CD8-positive, alpha-beta memory T cell (primary cell): ENCODE measurements at regions not wholly inside any gene's neighbourhood (a gene's known extent, or its start where the extent isn't known, plus 50 kb on each side); places are given as distances from the start of the nearest gene placed in this dataset.
"Not testable (repeated sequence)": the region's sequence is repeated elsewhere in the genome, so short reads cannot be mapped to it uniquely, and the experiment has no call there.

Source experiments
- CTCF ChIA-PET: fragments of 350-600 bp; sonication (Branson Sonifier 250); formaldehyde crosslinking; loops from one replicate; lab custom pipeline; 2021; ENCODE audit warnings: antibody characterized with exemption; lab: Charles Lee
- POLR2A ChIA-PET: fragments of 350-600 bp; sonication (Branson Sonifier 250); formaldehyde crosslinking; loops from one replicate; lab custom pipeline; 2021; ENCODE audit warnings: antibody characterized with exemption; lab: Charles Lee
- DNase-seq, 5 donors: peaks; one replicate each; pipeline versions ENCODE4 v3.0.0 to v3.0.0-alpha.2; 2020 to 2022; ENCODE audit warnings: mixed read lengths in 1 of 5
- H3K27ac ChIP-seq: one replicate; pipeline ENCODE4 v1.7.0; 2013; ENCODE audit warnings: low read depth, mild to moderate bottlenecking, low read length, moderate library complexity
- H3K27me3 ChIP-seq: 2 replicates; pipeline ENCODE4 v1.7.0; 2013; ENCODE audit warnings: low read length, mild to moderate bottlenecking; ENCODE audit not compliant: insufficient read depth, poor library complexity, severe bottlenecking
- H3K36me3 ChIP-seq: 2 replicates; pipeline ENCODE4 v1.7.0; 2013; ENCODE audit warnings: mild to moderate bottlenecking, low read length, moderate library complexity; ENCODE audit not compliant: insufficient read depth
- H3K4me1 ChIP-seq: 2 replicates; pipeline ENCODE4 v1.7.0; 2013; ENCODE audit warnings: mild to moderate bottlenecking, low read length, moderate library complexity; ENCODE audit not compliant: insufficient read depth
- H3K4me3 ChIP-seq: 2 replicates; pipeline ENCODE4 v1.7.0; 2013; ENCODE audit warnings: mild to moderate bottlenecking, low read length
- H3K9me3 ChIP-seq: 2 replicates; pipeline ENCODE4 v1.7.0; 2013; ENCODE audit warnings: mild to moderate bottlenecking, low read length
- H3K27ac Mint-ChIP-seq, 8 donors: one replicate each; pipeline ENCODE4 v1.8.0; 2020 to 2021; ENCODE audit warnings: mixed read lengths in 8 of 8, mild to moderate bottlenecking in 6 of 8, inconsistent platforms in 3 of 8, moderate library complexity in 3 of 8
- H3K27me3 Mint-ChIP-seq, 2 donors: one replicate each; pipeline ENCODE4 v1.8.0; 2020 to 2021; ENCODE audit warnings: mixed read lengths in 2 of 2, mild to moderate bottlenecking in 1 of 2, moderate library complexity in 1 of 2
- H3K36me3 Mint-ChIP-seq, 3 donors: one replicate each; pipeline ENCODE4 v1.8.0; 2020 to 2021; ENCODE audit warnings: mixed read lengths in 3 of 3, inconsistent platforms in 1 of 3, mild to moderate bottlenecking in 1 of 3
- H3K4me1 Mint-ChIP-seq, 3 donors: one replicate each; pipeline ENCODE4 v1.8.0; 2020 to 2021; ENCODE audit warnings: mixed read lengths in 3 of 3, inconsistent platforms in 1 of 3, mild to moderate bottlenecking in 1 of 3
- H3K4me3 Mint-ChIP-seq, 7 donors: one replicate each; pipeline ENCODE4 v1.8.0; 2020 to 2021; ENCODE audit warnings: mixed read lengths in 7 of 7, mild to moderate bottlenecking in 6 of 7, moderate library complexity in 4 of 7, inconsistent platforms in 2 of 7
- H3K9me3 Mint-ChIP-seq, 5 donors: one replicate each; pipeline ENCODE4 v1.8.0; 2020 to 2022; ENCODE audit warnings: mixed read lengths in 5 of 5, mild to moderate bottlenecking in 3 of 5, moderate library complexity in 2 of 5, inconsistent platforms in 1 of 5

- Histone ChIP-seq H3K36me3 (no peaks in the 10 kb centered on the region), H3K27me3 (no peaks in the 10 kb centered on the region), H3K9me3 (no peaks in the 10 kb centered on the region), H3K4me1 (no peaks in the 10 kb centered on the region), H3K27ac (no peak overlapping the region), H3K4me3 (no peak overlapping the region)
- H3K4me1 Mint-ChIP-seq, result no peaks in the 10 kb centered on the region
- no peaks in the 10 kb centered on the region for H3K36me3 Mint-ChIP-seq
- peaks cover 0 to 1% (median 0%) of the 10 kb centered on the region in 5 donors for H3K9me3 Mint-ChIP-seq
- ChIA-PET POLR2A (no interaction called here), CTCF (no interaction called here)
- H3K4me3 Mint-ChIP-seq, result no peak overlapping the region
- no peak for DNase-seq
- H3K27ac Mint-ChIP-seq, result no peak overlapping the region
- peaks cover 11 to 31% of the 10 kb centered on the region in 2 donors for H3K27me3 Mint-ChIP-seq
Measured at GRCh38 chr10:15426558-15426957, 55.5 kb upstream of the FAM171A1 start.

- Mint-ChIP-seq H3K4me3 (no peak overlapping the region), H3K27ac (no peak overlapping the region), H3K4me1 (no peaks in the 10 kb centered on the region), H3K36me3 (no peaks in the 10 kb centered on the region), H3K9me3 (peaks cover 0 to 1% (median 0%) of the 10 kb centered on the region in 5 donors), H3K27me3 (peaks cover 6 to 31% of the 10 kb centered on the region in 2 donors)
- Histone ChIP-seq H3K27ac (no peak overlapping the region), H3K27me3 (no peaks in the 10 kb centered on the region), H3K4me1 (no peaks in the 10 kb centered on the region), H3K36me3 (no peaks in the 10 kb centered on the region), H3K9me3 (no peaks in the 10 kb centered on the region), H3K4me3 (no peak overlapping the region)
- ChIA-PET POLR2A (no interaction called here), CTCF (no interaction called here)
- DNase-seq, result no peak
Measured at GRCh38 chr10:15426115-15426514, 55.0 kb upstream of the FAM171A1 start.

GRCh38 chr10:15421875-15422274 lies 50.8 kb upstream of the FAM171A1 start:
- H3K27me3 Mint-ChIP-seq, result peaks cover 0 to 31% of the 10 kb centered on the region in 2 donors
- H3K4me3 Mint-ChIP-seq, H3K4me1 ChIP-seq, H3K27ac ChIP-seq, DNase-seq, POLR2A ChIA-PET, H3K36me3 Mint-ChIP-seq, H3K4me3 ChIP-seq, H3K36me3 ChIP-seq, H3K27me3 ChIP-seq, H3K27ac Mint-ChIP-seq, H3K9me3 Mint-ChIP-seq, H3K9me3 ChIP-seq, CTCF ChIA-PET, H3K4me1 Mint-ChIP-seq: not testable (repeated sequence)
